SU-DHL-6 (cell line): ENCODE measurements at regions not wholly inside any gene's neighbourhood (a gene's known extent, or its start where the extent isn't known, plus 50 kb on each side); places are given as distances from the start of the nearest gene placed in this dataset.

Experiments used
- H2AFZ ChIP-seq: fragments of 200-600 bp; sonication (generic); 2 replicates; pipeline ENCODE4 v1.6.1; 2014; ENCODE audit warnings: low read depth, mild to moderate bottlenecking, moderate library complexity, mixed read lengths, antibody characterized with exemption, low read length; ENCODE audit not compliant: severe bottlenecking
- H3F3A ChIP-seq: fragments of 200-600 bp; shearing (Covaris generic); 2 replicates; pipeline ENCODE4 v1.6.0; 2016; ENCODE audit warnings: antibody characterized with exemption, mild to moderate bottlenecking; ENCODE audit not compliant: insufficient read depth
- H3K27ac ChIP-seq: fragments of 200-600 bp; sonication (generic); 2 replicates; pipeline ENCODE4 v1.5.1; 2016; ENCODE audit warnings: low read depth, mild to moderate bottlenecking, low read length, moderate library complexity, mixed read lengths
- H3K27me3 ChIP-seq: fragments of 200-600 bp; sonication (generic), shearing (Covaris generic); 2 replicates; pipeline ENCODE4 v1.6.0; 2014; ENCODE audit warnings: mild to moderate bottlenecking, low read length
- H3K36me3 ChIP-seq: fragments of 200-600 bp; sonication (generic); 2 replicates; pipeline ENCODE4 v1.6.1; 2014; ENCODE audit warnings: mild to moderate bottlenecking, low read length, mixed read lengths
- H3K4me2 ChIP-seq: fragments of 300-600, 200-600 bp; shearing (Covaris generic), sonication (generic); 2 replicates; pipeline ENCODE4 v1.6.0; 2014; ENCODE audit warnings: low read length, low read depth, mild to moderate bottlenecking; ENCODE audit not compliant: poor library complexity, severe bottlenecking
- H3K4me3 ChIP-seq: fragments of 200-600 bp; sonication (generic); 2 replicates; pipeline ENCODE4 v1.5.1; 2014; ENCODE audit warnings: antibody characterized with exemption, low read length, mild to moderate bottlenecking, mixed read lengths; ENCODE audit not compliant: insufficient read depth, poor library complexity, severe bottlenecking
- H3K79me2 ChIP-seq: fragments of 200-600 bp; sonication (generic); 2 replicates; pipeline ENCODE4 v1.6.1; 2014; ENCODE audit warnings: mild to moderate bottlenecking, low read length, moderate library complexity; ENCODE audit not compliant: insufficient read depth
- H3K9ac ChIP-seq: fragments of 200-600 bp; sonication (generic); 2 replicates; pipeline ENCODE4 v1.7.0; 2014; ENCODE audit warnings: mild to moderate bottlenecking, low read length
- H3K9me2 ChIP-seq: fragments of 200-600 bp; sonication (generic); replicated peaks from 2 replicates; pipeline ENCODE4 v1.6.1; 2014; ENCODE audit warnings: low read length; ENCODE audit not compliant: insufficient read depth
- H3K9me3 ChIP-seq: fragments of 200-600 bp; sonication (generic); 2 replicates; pipeline ENCODE4 v1.6.1; 2014; ENCODE audit warnings: low read length, mixed read lengths; ENCODE audit not compliant: insufficient read depth
- H4K20me1 ChIP-seq: fragments of 200-600 bp; sonication (generic); 2 replicates; pipeline ENCODE4 v1.6.1; 2014; ENCODE audit warnings: low read depth, mild to moderate bottlenecking, antibody characterized with exemption, low read length, moderate library complexity, mixed read lengths
- CTCF ChIP-seq: fragments of 200-600 bp; sonication (generic); IDR thresholded peaks from one replicate; pipeline ENCODE4 v1.5.1; 2017; ENCODE audit warnings: antibody characterized with exemption, mild to moderate bottlenecking, low read length, moderate library complexity; ENCODE audit not compliant: insufficient read depth, poor library complexity, severe bottlenecking
- EZH2phosphoT487 ChIP-seq: fragments of 200-600 bp; sonication (generic), shearing (Covaris generic); conservative IDR thresholded peaks from 2 replicates; pipeline ENCODE4 v1.6.1; 2018; ENCODE audit warnings: mild to moderate bottlenecking, antibody characterized with exemption, low read length, moderate library complexity, mixed read lengths

- Histone ChIP-seq H3K9me3 (no peaks in the 10 kb centered on the region), H3K9ac (no peak overlapping the region), H3K9me2 (no peaks in the 10 kb centered on the region; the same call in 1 of the 2 replicates), H3K27ac (no peak overlapping the region), H2AFZ (no peak overlapping the region), H4K20me1 (no peaks in the 10 kb centered on the region), H3K4me3 (no peak overlapping the region), H3K36me3 (no peaks in the 10 kb centered on the region), H3K4me2 (no peak overlapping the region), H3F3A (no peaks in the 10 kb centered on the region), H3K79me2 (no peaks in the 10 kb centered on the region), H3K27me3 (no peaks in the 10 kb centered on the region)
- no peak for TF ChIP-seq EZH2phosphoT487
- no peak for TF ChIP-seq CTCF
Observed at GRCh38 chr6:144768551-144769075, 483.5 kb downstream of the UTRN start.

GRCh38 chr6:144769142-144769541, 484.0 kb downstream of the UTRN start:
- H3F3A ChIP-seq: no peaks in the 10 kb centered on the region
- H3K27me3 ChIP-seq: no peaks in the 10 kb centered on the region
- no peak overlapping the region for H3K9ac ChIP-seq
- no peaks in the 10 kb centered on the region for H3K79me2 ChIP-seq
- TF ChIP-seq CTCF: no peak
- TF ChIP-seq EZH2phosphoT487: no peak
- H3K4me3 ChIP-seq: no peak overlapping the region
- H3K27ac ChIP-seq: no peak overlapping the region
- H3K4me2 ChIP-seq: no peak overlapping the region
- no peak overlapping the region for H2AFZ ChIP-seq
- no peaks in the 10 kb centered on the region for H3K9me3 ChIP-seq
- no peaks in the 10 kb centered on the region for H3K36me3 ChIP-seq
- no peaks in the 10 kb centered on the region for H4K20me1 ChIP-seq
- H3K9me2 ChIP-seq: no peaks in the 10 kb centered on the region; the same call in 1 of the 2 replicates

- Histone ChIP-seq H3K79me2 (no peaks in the 10 kb centered on the region), H3K27me3 (no peaks in the 10 kb centered on the region), H3K9me3 (no peaks in the 10 kb centered on the region), H3K4me3 (no peak overlapping the region), H3K36me3 (no peaks in the 10 kb centered on the region), H4K20me1 (no peaks in the 10 kb centered on the region), H3K4me2 (no peak overlapping the region), H2AFZ (no peak overlapping the region), H3K9ac (no peak overlapping the region), H3K9me2 (no peaks in the 10 kb centered on the region), H3F3A (no peaks in the 10 kb centered on the region), H3K27ac (no peak overlapping the region)
- no peak for TF ChIP-seq EZH2phosphoT487
- no peak for TF ChIP-seq CTCF
Observed at GRCh38 chr6:144776031-144776819, 491.1 kb downstream of the UTRN start.
